Spinal cord (tissue), 9 donors: ENCODE measurements at regions not wholly inside any gene's neighbourhood (a gene's known extent, or its start where the extent isn't known, plus 50 kb on each side); places are given as distances from the start of the nearest gene placed in this dataset.

Experiments used
- DNase-seq, 6 donors: peaks; one replicate each; pipeline versions ENCODE4 v3.0.0 to v3.0.0-alpha.2; 2013 to 2015; ENCODE audit warnings: low spot score in 6 of 6, low read depth in 4 of 6
- H3K27ac ChIP-seq: one replicate; pipeline ENCODE4 v1.5.1; 2013; ENCODE audit warnings: low read depth, low read length, control low read depth
- H3K27me3 ChIP-seq: one replicate; pipeline ENCODE4 v1.6.1; 2013; ENCODE audit warnings: low read length; ENCODE audit not compliant: control insufficient read depth, insufficient read depth
- H3K36me3 ChIP-seq: one replicate; pipeline ENCODE4 v1.6.1; 2013; ENCODE audit warnings: low read length; ENCODE audit not compliant: control insufficient read depth, insufficient read depth
- H3K4me1 ChIP-seq: one replicate; pipeline ENCODE4 v1.6.1; 2013; ENCODE audit warnings: low read length; ENCODE audit not compliant: control insufficient read depth, insufficient read depth
- H3K4me3 ChIP-seq: one replicate; pipeline ENCODE4 v1.5.1; 2013; ENCODE audit warnings: low read depth, low read length, control low read depth
- H3K9me3 ChIP-seq: one replicate; pipeline ENCODE4 v1.6.1; 2013; ENCODE audit warnings: low read length; ENCODE audit not compliant: control insufficient read depth, insufficient read depth
- WGBS: methylation state at CpG from one replicate; pipeline ENCODE4 v1.1.5; 2013; ENCODE audit warnings: missing lambda C conversion rate; ENCODE audit not compliant: insufficient coverage; 5-methylcytosine and 5-hydroxymethylcytosine counted together
- donor health status: healthy.

GRCh38 chrX:131789664-131790063, 233.4 kb upstream of the STK26 start:
- Histone ChIP-seq H3K27me3 (peaks cover 2% of the 10 kb centered on the region), H3K36me3 (no peaks in the 10 kb centered on the region), H3K4me1 (no peaks in the 10 kb centered on the region), H3K27ac (no peak overlapping the region), H3K4me3 (no peak overlapping the region), H3K9me3 (no peaks in the 10 kb centered on the region)
- no CpG with 5 or more reads among the region's 2 CpGs for WGBS
- DNase-seq: no peak

DNA sequence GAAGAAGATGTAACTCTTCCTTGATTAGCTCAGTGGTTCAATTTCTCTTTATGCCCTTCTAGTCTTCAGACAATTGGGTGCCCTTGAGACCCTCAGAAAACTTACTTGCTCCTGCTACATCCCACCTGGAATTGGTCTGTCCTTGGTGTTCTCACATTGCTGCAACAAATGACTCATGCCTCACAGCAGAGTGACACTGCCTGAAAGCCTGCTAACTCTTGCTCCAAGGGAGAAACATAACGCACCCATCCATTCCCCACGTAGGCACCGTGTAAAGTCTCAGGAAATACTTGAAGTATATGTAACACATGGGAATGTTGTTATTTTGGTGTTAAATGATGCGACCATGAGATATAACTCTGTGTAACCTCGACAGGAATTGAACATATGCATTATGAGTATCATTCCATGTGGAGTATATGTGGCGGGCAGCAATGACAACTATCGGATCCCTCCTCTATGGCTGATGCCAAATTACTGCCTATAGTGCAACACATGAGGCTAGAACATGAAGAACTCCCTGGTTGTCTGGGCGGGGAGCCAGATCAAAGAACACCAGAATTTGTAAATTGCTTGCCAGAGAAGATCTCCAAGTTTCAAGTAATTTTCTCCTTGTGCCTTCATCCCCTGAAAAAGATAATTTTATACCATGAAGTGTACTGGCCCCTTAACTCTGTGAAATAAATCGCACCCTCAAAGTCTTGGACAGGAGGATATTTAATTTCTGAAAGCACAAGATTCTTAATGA, 231.3 kb upstream of the STK26 start:
- Histone ChIP-seq H3K36me3 (no peaks in the 10 kb centered on the region), H3K9me3 (no peaks in the 10 kb centered on the region), H3K4me3 (peak overlapping the region; percentile 24), H3K4me1 (peaks cover 6% of the 10 kb centered on the region), H3K27ac (no peak overlapping the region), H3K27me3 (peaks cover 11% of the 10 kb centered on the region)
- DNase-seq: peak in 1 of 6 donors; percentile 90
- 60% methylated on average over 5 of the region's 9 CpGs for WGBS

- peaks cover 13% of the 10 kb centered on the region for H3K27me3 ChIP-seq
- peak overlapping the region; percentile 57 for H3K27ac ChIP-seq
- H3K36me3 ChIP-seq: no peaks in the 10 kb centered on the region
- H3K4me3 ChIP-seq: peak overlapping the region; percentile 24
- peak in 3 of 6 donors; percentile 94 to 98 (median 95) for DNase-seq
- WGBS: 54% methylated on average over 12 of the region's 13 CpGs
- H3K4me1 ChIP-seq: peaks cover 6% of the 10 kb centered on the region
- H3K9me3 ChIP-seq: no peaks in the 10 kb centered on the region
Measured at GRCh38 chrX:131792356-131792749, 230.7 kb upstream of the STK26 start.

DNA sequence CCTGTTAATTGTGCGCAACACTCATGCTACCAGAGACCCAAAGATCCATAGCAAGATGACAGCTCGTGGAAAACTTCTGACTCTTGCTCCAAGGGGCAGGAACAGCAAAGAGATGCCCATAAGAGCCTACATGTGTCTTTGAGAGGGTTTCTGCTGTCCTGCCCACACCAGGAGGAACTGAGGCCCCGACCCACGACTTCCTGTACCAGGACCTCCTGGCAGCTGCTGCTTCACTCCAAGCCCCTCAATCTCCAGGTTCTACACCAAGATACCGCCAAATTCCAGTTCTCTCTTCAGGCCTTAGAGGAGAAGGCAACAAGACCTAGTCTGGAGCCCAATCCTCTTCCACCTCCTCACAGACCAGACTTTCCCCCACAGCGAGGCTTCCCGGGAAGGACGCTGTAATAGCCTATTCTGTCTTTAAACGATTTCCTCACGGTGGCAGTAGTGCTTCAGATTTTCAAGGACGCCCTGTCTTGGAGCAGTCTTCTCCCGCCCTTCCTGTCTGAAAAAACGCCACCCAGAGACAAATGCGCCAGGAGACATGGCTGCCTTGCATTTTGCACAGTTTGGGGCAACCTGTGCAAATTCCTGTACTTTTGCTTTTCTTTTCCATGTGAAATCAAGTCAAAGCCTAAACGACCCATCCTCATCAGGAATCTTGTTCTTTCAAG, 230.2 kb upstream of the STK26 start:
- peak in 3 of 6 donors; percentile 92 to 98 (median 94) for DNase-seq
- Histone ChIP-seq H3K27me3 (peaks cover 18% of the 10 kb centered on the region), H3K36me3 (no peaks in the 10 kb centered on the region), H3K4me1 (peaks cover 6% of the 10 kb centered on the region), H3K4me3 (peak overlapping the region; percentile 4), H3K27ac (peak overlapping the region; percentile 57), H3K9me3 (no peaks in the 10 kb centered on the region)
- WGBS: 36% methylated on average over 14 of the region's 15 CpGs

DNA sequence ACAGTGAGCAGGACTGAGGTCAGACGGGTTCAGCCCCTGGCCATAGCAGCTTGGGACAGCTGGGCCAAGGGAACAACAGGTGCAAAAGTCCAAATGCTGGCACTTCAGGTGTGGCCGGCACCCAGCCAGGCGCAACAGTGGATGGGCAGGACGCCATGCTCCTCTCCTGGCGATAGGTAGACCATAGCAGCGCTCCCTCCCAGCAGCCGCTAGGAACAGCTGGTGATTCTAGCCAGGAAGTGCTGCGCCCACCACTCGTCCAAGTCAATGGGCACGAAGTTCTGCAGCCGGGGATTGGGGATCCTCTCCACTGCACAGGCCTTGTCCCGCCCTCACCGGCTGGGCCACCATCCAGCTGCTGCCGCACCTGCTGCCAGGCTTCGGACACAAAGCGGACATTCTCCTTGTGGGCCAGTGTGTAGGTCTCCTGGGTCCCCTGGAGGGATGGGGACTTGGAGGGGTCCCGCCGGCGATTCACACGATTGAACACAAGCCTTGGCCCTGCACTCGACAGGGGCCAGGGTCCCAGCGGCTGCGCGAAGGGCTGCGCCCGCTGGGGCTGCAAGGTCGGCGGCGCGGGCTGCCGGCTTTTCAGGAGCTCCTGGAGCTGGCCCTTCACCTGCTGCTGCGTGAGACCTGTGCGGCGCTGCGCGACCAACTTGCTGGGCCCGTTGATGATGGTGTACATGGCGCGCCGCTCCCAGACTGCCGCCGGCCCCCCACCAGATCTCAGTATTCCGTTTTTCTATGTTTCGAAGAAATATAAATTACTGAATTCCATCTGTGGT, 227.5 kb upstream of the STK26 start:
- H3K27ac ChIP-seq: no peak overlapping the region
- H3K4me1 ChIP-seq: peaks cover 6% of the 10 kb centered on the region
- 43% methylated on average over 42 of the region's 44 CpGs for WGBS
- H3K4me3 ChIP-seq: no peak overlapping the region
- H3K9me3 ChIP-seq: no peaks in the 10 kb centered on the region
- H3K27me3 ChIP-seq: peaks cover 21% of the 10 kb centered on the region
- no peaks in the 10 kb centered on the region for H3K36me3 ChIP-seq
- DNase-seq: no peak

DNA sequence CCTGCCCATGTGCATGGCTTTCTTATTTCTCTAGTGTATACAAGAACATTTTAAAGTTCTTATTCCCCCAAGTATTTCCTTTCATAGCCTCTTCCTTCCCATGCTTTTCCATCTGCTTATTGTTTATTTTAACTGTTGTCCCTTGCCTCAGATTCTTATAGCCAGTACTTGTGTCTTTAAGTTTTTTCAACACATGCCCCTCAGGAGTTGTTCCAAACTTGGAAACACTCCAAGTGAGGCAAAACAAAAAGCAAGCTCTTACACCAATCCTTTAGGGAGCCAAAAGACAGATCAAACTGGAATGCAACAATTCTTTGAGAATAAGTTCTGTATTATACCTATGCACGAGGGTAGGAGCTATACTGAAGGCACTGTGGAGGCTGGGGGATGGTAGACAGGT, 222.0 kb upstream of the STK26 start:
- DNase-seq: peak in 2 of 6 donors; percentile 11 to 20

GRCh38 chrX:131801911-131802310, 221.2 kb upstream of the STK26 start:
- Histone ChIP-seq H3K4me1 (peaks cover 9% of the 10 kb centered on the region), H3K27me3 (peaks cover 14% of the 10 kb centered on the region), H3K4me3 (no peak overlapping the region), H3K36me3 (no peaks in the 10 kb centered on the region), H3K27ac (no peak overlapping the region), H3K9me3 (no peaks in the 10 kb centered on the region)
- DNase-seq: no peak
- WGBS: 86% methylated on average over 1 of the region's 2 CpGs

More for the DNA sequence above, 222.0 kb upstream of the STK26 start:
- Histone ChIP-seq H3K4me1 (peaks cover 9% of the 10 kb centered on the region), H3K36me3 (no peaks in the 10 kb centered on the region), H3K4me3 (no peak overlapping the region), H3K9me3 (no peaks in the 10 kb centered on the region), H3K27ac (no peak overlapping the region), H3K27me3 (peaks cover 14% of the 10 kb centered on the region)
- WGBS: no CpG with 5 or more reads among the region's 1 CpG

DNA sequence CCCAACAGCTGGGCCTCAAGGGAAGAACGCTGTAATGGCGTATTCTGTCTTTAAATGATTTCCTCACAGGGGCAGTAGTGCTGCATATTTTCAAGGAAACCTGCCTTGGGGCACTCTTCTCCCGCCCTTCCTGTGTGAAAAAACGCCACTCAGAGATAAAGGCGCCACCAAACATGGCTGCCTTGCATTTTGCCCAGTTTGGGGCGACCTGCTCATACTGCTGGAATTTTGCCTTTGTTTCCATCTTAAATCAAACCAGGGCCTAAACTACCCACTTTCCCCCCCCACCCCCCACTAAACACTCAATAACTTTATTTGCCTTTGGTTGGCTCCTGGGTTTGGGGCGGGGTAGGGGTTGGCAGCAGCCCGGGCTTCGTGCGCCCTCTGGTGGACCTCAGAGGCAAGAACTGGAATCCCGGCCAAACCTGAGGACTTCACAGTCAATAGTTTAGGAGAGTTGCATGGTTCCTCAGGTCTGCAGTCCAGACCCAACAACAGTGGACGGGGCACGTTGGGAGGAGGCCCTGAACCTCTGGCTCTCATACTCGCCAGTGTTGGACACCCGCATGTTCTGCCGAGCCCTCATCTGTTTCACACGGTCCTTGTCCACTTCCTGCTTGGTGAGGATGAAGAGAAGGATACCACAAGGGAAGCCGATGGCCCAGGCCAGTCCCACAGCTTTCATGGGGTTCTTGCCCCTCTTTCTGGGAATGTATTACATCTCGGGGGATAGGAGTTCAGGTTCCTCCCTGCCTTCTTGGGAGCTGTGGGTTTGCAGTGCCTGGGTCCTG, 220.1 kb upstream of the STK26 start:
- peaks cover 5% of the 10 kb centered on the region for H3K27me3 ChIP-seq
- H3K4me3 ChIP-seq: peak overlapping the region; percentile 31
- H3K36me3 ChIP-seq: no peaks in the 10 kb centered on the region
- 55% methylated on average over 19 of the region's 19 CpGs for WGBS
- no peak overlapping the region for H3K27ac ChIP-seq
- no peaks in the 10 kb centered on the region for H3K9me3 ChIP-seq
- peaks cover 9% of the 10 kb centered on the region for H3K4me1 ChIP-seq
- peak in 3 of 6 donors; percentile 77 to 96 (median 84) for DNase-seq
